K562 (cell line): ENCODE measurements at regions not wholly inside any gene's neighbourhood (a gene's known extent, or its start where the extent isn't known, plus 50 kb on each side); places are given as distances from the start of the nearest gene placed in this dataset.

Experiments used
- ATAC-seq: fragments of 200-7000 bp; cut with Tn5 transposase; 3 replicates; pipeline ENCODE4 v1.9.1; 2020; ENCODE audit warnings: moderate library complexity
- BruUV-seq: library from RNA; stranded (reverse); fragments of 400-500 nt; replicated peaks from 2 replicates; lab custom pipeline; 2021; lab: Mats Ljungman, UMichigan
- CTCF ChIA-PET: fragments of 300-600 bp; formaldehyde crosslinking; extraction: SDS; loops from one replicate; lab custom pipeline; 2021; ENCODE audit warnings: low intra/inter-chr PET ratio; lab: Yijun Ruan, JAX
- POLR2A ChIA-PET: fragments of 300-600, 350-650 bp; sonication (Branson Sonifier 250); formaldehyde crosslinking; extraction: SDS; loops from one replicate; lab custom pipeline; 2021; ENCODE audit warnings: antibody characterized with exemption, inconsistent platforms; lab: Yijun Ruan, JAX
- DNase-seq, 4 experiments: peaks; one replicate each; pipeline versions ENCODE4 v3.0.0 to v3.0.0-alpha.2; 2011 to 2018; ENCODE audit warnings: low spot score in 3 of 4, mixed read lengths in 3 of 4; ENCODE audit errors: extremely low read depth in 1 of 4
- FAIRE-seq: peaks from 2 replicates; lab custom pipeline; 2011; peaks lifted over from hg19 to GRCh38; lab: Jason Lieb, UNC
- H2AFZ ChIP-seq: 2 replicates; pipeline ENCODE4 v1.6.0; 2011; ENCODE audit warnings: low read depth, low read length, control low read depth, inconsistent platforms
- H3K27ac ChIP-seq: fragments of 200-600 bp; 3 replicates; pipeline ENCODE4 v1.8.0; 2011; ENCODE audit warnings: low read depth, mild to moderate bottlenecking, control low read depth, inconsistent platforms, low read length, moderate library complexity, mixed read lengths; ENCODE audit errors: extremely low read depth
- H3K27me3 ChIP-seq, 2 experiments: fragments of 300-600 bp in 1 of 2; 2 replicates in 1 of 2; 3 replicates in 1 of 2; pipeline versions ENCODE4 v1.6.0 to v1.8.0; 2011; ENCODE audit warnings: inconsistent platforms in 2 of 2, low read length in 2 of 2, mild to moderate bottlenecking in 1 of 2, mixed read lengths in 1 of 2, moderate library complexity in 1 of 2; ENCODE audit not compliant: control insufficient read depth in 2 of 2, insufficient read depth in 2 of 2
- H3K36me3 ChIP-seq: fragments of 300-600 bp; 3 replicates; pipeline ENCODE4 v1.8.0; 2011; ENCODE audit warnings: mild to moderate bottlenecking, low read length, inconsistent platforms; ENCODE audit not compliant: control insufficient read depth, insufficient read depth
- H3K4me1 ChIP-seq, 2 experiments: fragments of 200-600 bp in 1 of 2; replicated peaks in 1 of 2; 2 replicates in 1 of 2; 3 replicates in 1 of 2; pipeline versions ENCODE4 v1.5.1 to v1.8.0; 2011; ENCODE audit warnings: inconsistent platforms in 2 of 2, low read length in 2 of 2, mild to moderate bottlenecking in 1 of 2, mixed read lengths in 1 of 2, moderate library complexity in 1 of 2; ENCODE audit not compliant: control insufficient read depth in 2 of 2, insufficient read depth in 2 of 2
- H3K4me2 ChIP-seq: 2 replicates; pipeline ENCODE4 v1.6.1; 2011; ENCODE audit warnings: low read length, control low read depth, inconsistent platforms, mixed read lengths; ENCODE audit not compliant: insufficient read depth
- H3K4me3 ChIP-seq: fragments of 200-600 bp; sonication (generic), shearing (Covaris generic); 2 replicates; pipeline ENCODE4 v1.5.1; 2016; ENCODE audit warnings: control low read depth, inconsistent platforms
- H3K79me2 ChIP-seq: fragments of 200-600 bp; 3 replicates; pipeline ENCODE4 v1.8.0; 2011; ENCODE audit warnings: low read length, inconsistent platforms; ENCODE audit not compliant: control insufficient read depth, insufficient read depth
- H3K9ac ChIP-seq, 2 experiments: 2 replicates each; pipeline versions ENCODE4 v1.6.0 to v1.6.1; 2011; ENCODE audit warnings: low read depth in 2 of 2, low read length in 2 of 2, control low read depth in 1 of 2, inconsistent platforms in 1 of 2, mild to moderate bottlenecking in 1 of 2, mixed read lengths in 1 of 2; ENCODE audit not compliant: insufficient read depth in 1 of 2
- H3K9me1 ChIP-seq: one replicate; pipeline ENCODE4 v1.6.0; 2011; ENCODE audit warnings: inconsistent platforms, mild to moderate bottlenecking, low read length, moderate library complexity; ENCODE audit not compliant: control insufficient read depth, insufficient read depth
- H3K9me3 ChIP-seq: replicated peaks from 2 replicates; pipeline ENCODE4 v1.5.1; 2011; ENCODE audit warnings: low read depth, low read length, inconsistent platforms; ENCODE audit not compliant: control insufficient read depth, insufficient read depth
- H4K20me1 ChIP-seq: replicated peaks from 2 replicates; pipeline ENCODE4 v1.6.1; 2011; ENCODE audit warnings: low read length, inconsistent platforms, mixed read lengths; ENCODE audit not compliant: control insufficient read depth, insufficient read depth
- EP400 ChIP-seq: fragments of 450-650 bp; IDR thresholded peaks from 2 replicates; pipeline ENCODE4 v1.6.1; 2017; ENCODE audit warnings: antibody characterized with exemption, mild to moderate bottlenecking, moderate library complexity
- FOXK1 ChIP-seq: sonication (generic); formaldehyde crosslinking; IDR thresholded peaks from 2 replicates; pipeline ENCODE4 v1.8.0; 2022; ENCODE audit warnings: missing genetic modification reagents, mild to moderate bottlenecking, borderline replicate concordance
- MLLT1 ChIP-seq, 2 experiments: fragments of 450-650 bp; IDR thresholded peaks; 2 replicates each; pipeline ENCODE4 v1.6.1; 2016
- REST ChIP-seq, 2 experiments: fragments of 450-650 bp; formaldehyde crosslinking in 1 of 2; IDR thresholded peaks; 2 replicates each; pipeline versions ENCODE4 v1.4.0 to v1.6.1; 2014 to 2020; ENCODE audit warnings: mild to moderate bottlenecking in 2 of 2, borderline replicate concordance in 1 of 2, low read depth in 1 of 2
- YY1 ChIP-seq, 3 experiments: IDR thresholded peaks; 2 replicates each; pipeline ENCODE4 v1.6.1; 2011; ENCODE audit warnings: low read length in 2 of 3, mild to moderate bottlenecking in 2 of 3, moderate library complexity in 2 of 3, borderline replicate concordance in 1 of 3, control low read depth in 1 of 3, low read depth in 1 of 3; ENCODE audit not compliant: insufficient read depth in 3 of 3, insufficient replicate concordance in 2 of 3, control insufficient read depth in 1 of 3, insufficient read length in 1 of 3; ENCODE audit errors: extremely low read depth in 1 of 3
- ZBTB17 ChIP-seq: fragments of 450-650 bp; formaldehyde crosslinking; IDR thresholded peaks from 2 replicates; pipeline ENCODE4 v1.4.0; 2020; ENCODE audit warnings: mild to moderate bottlenecking
- ZMIZ1 ChIP-seq, 2 experiments: fragments of 150-350 bp in 1 of 2; IDR thresholded peaks; 2 replicates each; pipeline ENCODE4 v1.6.1; 2012 to 2016; ENCODE audit warnings: low read depth in 2 of 2, low read length in 2 of 2, mild to moderate bottlenecking in 1 of 2, moderate library complexity in 1 of 2
- WGBS: fragments of 100-300 bp; shearing (Covaris generic); methylation state at CpG from one replicate; pipeline ENCODE4 v1.1.6; 2016; ENCODE audit warnings: low coverage, mixed read lengths; ENCODE audit not compliant: insufficient coverage; ENCODE audit errors: missing lambda C conversion rate; 5-methylcytosine and 5-hydroxymethylcytosine counted together
- in situ Hi-C: fragments of 300-500 bp; cut with MboI; formaldehyde crosslinking; loops from 4 replicates; pipeline ENCODE4 v1.15.0; 2018; ENCODE audit warnings: inconsistent platforms, mixed read lengths
- intact Hi-C: fragments of 100-400 bp; cut with micrococcal nuclease; formaldehyde crosslinking; loops from 2 replicates; pipeline ENCODE4 v1.14.2; 2022

GRCh38 chr12:116642683-116643082, 83.5 kb downstream of the MAP1LC3B2 start:
- WGBS: 3% methylated on average over 2 of the region's 2 CpGs
- Histone ChIP-seq H3K4me3 (no peak overlapping the region), H2AFZ (peak overlapping the region; percentile 3; the same call in 1 of the 2 replicates), H3K9ac (no peak overlapping the region), H3K4me1 (no peaks in the 10 kb centered on the region), H3K9me1 (no peaks in the 10 kb centered on the region), H3K27ac (no peak overlapping the region), H3K4me2 (no peak overlapping the region), H3K27me3 (peaks cover 17 to 35% of the 10 kb centered on the region in 2 experiments), H3K79me2 (no peaks in the 10 kb centered on the region), H3K9me3 (no peaks in the 10 kb centered on the region), H4K20me1 (no peaks in the 10 kb centered on the region), H3K36me3 (no peaks in the 10 kb centered on the region)
- CTCF ChIA-PET: no interaction called here
- DNase-seq: peak in 2 of 4 experiments; percentile 17 to 20
- intact Hi-C loops: no loop called here
- POLR2A ChIA-PET: interaction anchor here (0.6 kb wide), 2 partner anchors 11 to 109 kb away, joined by 3 read pairs; no protein-coding TSS in a partner anchor
- BruUV-seq: no TSS peak
- peak; percentile 72 for ATAC-seq
- FAIRE-seq: no peak
- in situ Hi-C loops: no loop called here
- peak; percentile 44 for TF ChIP-seq EP400
- peak in 1 of 2 experiments; percentile 98; a peak in 2 of 4 replicates for TF ChIP-seq MLLT1 (IDR thresholded peaks at IDR 0.05)
- peak; percentile 98 for TF ChIP-seq ZBTB17 (CRISPR knock-in tag)
- TF ChIP-seq ZMIZ1 (IDR thresholded peaks at IDR 0.05; ENCODE audit: low read depth in 2 of 2, low read length in 2 of 2): peak in 1 of 2 experiments; percentile 80; a peak in 2 of 4 replicates
- TF ChIP-seq REST (IDR thresholded peaks at IDR 0.05; ENCODE audit: borderline replicate concordance): peak; percentile 49; the same call in 1 of the 2 replicates
- no peak for TF ChIP-seq REST (CRISPR knock-in tag; IDR thresholded peaks at IDR 0.05; ENCODE audit: low read depth)
- no peak for TF ChIP-seq FOXK1
- TF ChIP-seq YY1 (IDR thresholded peaks at IDR 0.05; ENCODE audit: borderline replicate concordance in 1 of 3, control insufficient read depth in 1 of 3, extremely low read depth in 1 of 3, insufficient read depth in 3 of 3, insufficient read length in 1 of 3, insufficient replicate concordance in 2 of 3, low read depth in 1 of 3, low read length in 2 of 3): peak in 2 of 3 experiments; percentile 19 to 68
